Uterus (tissue), 3 donors: ENCODE measurements at regions not wholly inside any gene's neighbourhood (a gene's known extent, or its start where the extent isn't known, plus 50 kb on each side); places are given as distances from the start of the nearest gene placed in this dataset.

Experiments used
- DNase-seq, 2 donors: peaks; one replicate each; pipeline ENCODE4 v3.0.0-alpha.2; 2019 to 2020
- H3K27ac ChIP-seq, 2 donors: fragments of 200-600 bp; sonication (generic); 1 replicate in 1 of 2; 2 replicates in 1 of 2; pipeline ENCODE4 v1.5.1; 2016 to 2018
- H3K27me3 ChIP-seq, 2 donors: fragments of 200-600 bp; sonication (generic); one replicate each; pipeline ENCODE4 v1.5.1; 2018 to 2019; ENCODE audit warnings: control low read depth in 1 of 2
- H3K36me3 ChIP-seq, 2 donors: fragments of 200-600 bp; sonication (generic); one replicate each; pipeline ENCODE4 v1.5.1; 2019; ENCODE audit warnings: control low read depth in 1 of 2
- H3K4me1 ChIP-seq, 2 donors: fragments of 200-600 bp; sonication (generic); one replicate each; pipeline ENCODE4 v1.5.1; 2018 to 2019; ENCODE audit warnings: control low read depth in 1 of 2
- H3K4me3 ChIP-seq, 2 donors: fragments of 200-600 bp; sonication (generic); 1 replicate in 1 of 2; 2 replicates in 1 of 2; pipeline ENCODE4 v1.5.1; 2018 to 2019; ENCODE audit warnings: mild to moderate bottlenecking in 1 of 2
- H3K9me3 ChIP-seq, 2 donors: fragments of 200-600 bp; sonication (generic); one replicate each; pipeline ENCODE4 v1.5.1; 2019; ENCODE audit warnings: control low read depth in 1 of 2
- CTCF ChIP-seq, 4 experiments: fragments of 200-600 bp in 2 of 4; fragments of 450-650 bp in 2 of 4; sonication (generic) in 2 of 4; IDR thresholded peaks; one replicate each; pipeline ENCODE4 v1.5.1; 2016 to 2019; ENCODE audit warnings: antibody characterized with exemption in 4 of 4, mild to moderate bottlenecking in 2 of 4, moderate library complexity in 1 of 4
- POLR2A ChIP-seq, 2 donors: fragments of 450-650 bp; IDR thresholded peaks; one replicate each; pipeline ENCODE4 v1.6.1; 2016; ENCODE audit warnings: antibody characterized with exemption in 2 of 2, mild to moderate bottlenecking in 1 of 2, moderate library complexity in 1 of 2
- intact Hi-C: fragments of 100-400 bp; cut with DNase I; formaldehyde crosslinking; loops from one replicate; pipeline ENCODE4 v1.15.1; 2023; ENCODE audit warnings: low total_unique reads
- donor health status: DM: yes; HTN: yes; CAD: no.

GRCh38 chr5:7047511-7048261, 334.5 kb downstream of the TENT4A start:
- Histone ChIP-seq H3K27me3 (no peaks in the 10 kb centered on the region), H3K27ac (no peak overlapping the region)
- intact Hi-C loops = no loop called here

GRCh38 chr5:7050986-7051385, 337.8 kb downstream of the TENT4A start:
- intact Hi-C loops = no loop called here

More at GRCh38 chr5:7047511-7048261, 334.5 kb downstream of the TENT4A start:
- TF ChIP-seq POLR2A (IDR thresholded peaks at IDR 0.05) (no peak), CTCF (IDR thresholded peaks at IDR 0.05) (no peak)
- no peak for DNase-seq
- H3K4me3 ChIP-seq = no peak overlapping the region
- no peaks in the 10 kb centered on the region for H3K36me3 ChIP-seq
- no peaks in the 10 kb centered on the region for H3K9me3 ChIP-seq
- H3K4me1 ChIP-seq = no peaks in the 10 kb centered on the region

DNA sequence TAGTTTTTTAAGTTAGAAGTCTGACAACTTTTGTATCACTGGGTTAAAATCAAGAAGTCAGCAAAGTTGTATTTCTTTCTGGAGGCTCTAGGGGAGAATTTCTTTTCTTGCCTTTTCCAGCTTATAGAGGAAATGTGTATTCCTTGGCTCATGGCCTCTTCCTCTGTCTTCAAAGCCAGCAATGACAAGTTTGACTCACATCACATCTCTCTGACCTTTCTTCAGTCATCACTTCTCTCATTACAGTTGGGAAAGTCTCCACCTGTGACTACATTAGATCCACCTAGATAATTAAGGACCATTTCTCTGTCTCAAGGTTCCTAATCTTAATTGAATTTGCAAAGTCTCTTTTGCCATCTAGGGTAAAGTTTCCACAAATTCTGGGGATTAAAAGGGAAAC, 339.9 kb downstream of the TENT4A start:
- Histone ChIP-seq H3K27me3 (no peaks in the 10 kb centered on the region), H3K27ac (no peak overlapping the region), H3K9me3 (no peaks in the 10 kb centered on the region), H3K4me3 (no peak overlapping the region), H3K4me1 (no peaks in the 10 kb centered on the region), H3K36me3 (no peaks in the 10 kb centered on the region)
- no peak for DNase-seq
- intact Hi-C loops = no loop called here
- no peak for TF ChIP-seq CTCF (IDR thresholded peaks at IDR 0.05)
- TF ChIP-seq POLR2A (IDR thresholded peaks at IDR 0.05) = no peak

More at GRCh38 chr5:7050986-7051385, 337.8 kb downstream of the TENT4A start:
- H3K4me3 ChIP-seq = no peak overlapping the region
- H3K36me3 ChIP-seq = no peaks in the 10 kb centered on the region
- TF ChIP-seq CTCF (IDR thresholded peaks at IDR 0.05) (no peak), POLR2A (IDR thresholded peaks at IDR 0.05) (no peak)
- H3K4me1 ChIP-seq = no peaks in the 10 kb centered on the region
- H3K9me3 ChIP-seq = no peaks in the 10 kb centered on the region
- H3K27me3 ChIP-seq = no peaks in the 10 kb centered on the region
- no peak overlapping the region for H3K27ac ChIP-seq
- DNase-seq = no peak

GRCh38 chr5:7053528-7054209, 340.4 kb downstream of the TENT4A start:
- Histone ChIP-seq H3K4me3 (no peak overlapping the region), H3K27me3 (no peaks in the 10 kb centered on the region), H3K4me1 (no peaks in the 10 kb centered on the region), H3K36me3 (no peaks in the 10 kb centered on the region), H3K27ac (no peak overlapping the region), H3K9me3 (no peaks in the 10 kb centered on the region)
- intact Hi-C loops = no loop called here
- no peak for DNase-seq
- TF ChIP-seq CTCF (IDR thresholded peaks at IDR 0.05) = no peak
- TF ChIP-seq POLR2A (IDR thresholded peaks at IDR 0.05) = no peak
